ENCODE measurements at regions not wholly inside any gene's neighbourhood (a gene's known extent, or its start where the extent isn't known, plus 50 kb on each side); places are given as distances from the start of the nearest gene placed in this dataset.

DNA sequence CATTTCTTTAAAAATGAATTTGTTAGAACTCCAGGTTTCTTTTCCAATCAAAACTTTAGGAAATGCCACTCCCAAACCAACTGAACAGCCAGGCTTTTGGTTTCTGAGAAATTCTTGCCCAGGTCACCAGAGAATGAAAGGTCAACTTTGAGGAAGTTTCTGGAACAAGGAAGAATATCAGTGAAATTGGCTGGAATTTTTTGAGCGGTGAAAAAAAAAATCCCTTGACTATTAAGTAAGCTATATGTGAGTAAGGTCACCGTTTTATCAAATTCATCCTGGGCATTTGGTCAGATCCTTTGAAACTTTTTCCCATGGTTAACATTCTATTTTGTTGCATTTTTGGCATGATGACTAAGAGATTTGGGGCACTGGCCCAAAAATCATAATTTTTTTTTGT lies 469.3 kb downstream of the LTN1 start:
- TF ChIP-seq POLR2A (IDR thresholded peaks at IDR 0.05) = no peak
- TF ChIP-seq, protein P1, sequence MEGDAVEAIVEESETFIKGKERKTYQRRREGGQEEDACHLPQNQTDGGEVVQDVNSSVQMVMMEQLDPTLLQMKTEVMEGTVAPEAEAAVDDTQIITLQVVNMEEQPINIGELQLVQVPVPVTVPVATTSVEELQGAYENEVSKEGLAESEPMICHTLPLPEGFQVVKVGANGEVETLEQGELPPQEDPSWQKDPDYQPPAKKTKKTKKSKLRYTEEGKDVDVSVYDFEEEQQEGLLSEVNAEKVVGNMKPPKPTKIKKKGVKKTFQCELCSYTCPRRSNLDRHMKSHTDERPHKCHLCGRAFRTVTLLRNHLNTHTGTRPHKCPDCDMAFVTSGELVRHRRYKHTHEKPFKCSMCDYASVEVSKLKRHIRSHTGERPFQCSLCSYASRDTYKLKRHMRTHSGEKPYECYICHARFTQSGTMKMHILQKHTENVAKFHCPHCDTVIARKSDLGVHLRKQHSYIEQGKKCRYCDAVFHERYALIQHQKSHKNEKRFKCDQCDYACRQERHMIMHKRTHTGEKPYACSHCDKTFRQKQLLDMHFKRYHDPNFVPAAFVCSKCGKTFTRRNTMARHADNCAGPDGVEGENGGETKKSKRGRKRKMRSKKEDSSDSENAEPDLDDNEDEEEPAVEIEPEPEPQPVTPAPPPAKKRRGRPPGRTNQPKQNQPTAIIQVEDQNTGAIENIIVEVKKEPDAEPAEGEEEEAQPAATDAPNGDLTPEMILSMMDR (IDR thresholded peaks at IDR 0.05) = no peak
